ENCODE measurements at regions not wholly inside any gene's neighbourhood (a gene's known extent, or its start where the extent isn't known, plus 50 kb on each side); places are given as distances from the start of the nearest gene placed in this dataset.

DNA sequence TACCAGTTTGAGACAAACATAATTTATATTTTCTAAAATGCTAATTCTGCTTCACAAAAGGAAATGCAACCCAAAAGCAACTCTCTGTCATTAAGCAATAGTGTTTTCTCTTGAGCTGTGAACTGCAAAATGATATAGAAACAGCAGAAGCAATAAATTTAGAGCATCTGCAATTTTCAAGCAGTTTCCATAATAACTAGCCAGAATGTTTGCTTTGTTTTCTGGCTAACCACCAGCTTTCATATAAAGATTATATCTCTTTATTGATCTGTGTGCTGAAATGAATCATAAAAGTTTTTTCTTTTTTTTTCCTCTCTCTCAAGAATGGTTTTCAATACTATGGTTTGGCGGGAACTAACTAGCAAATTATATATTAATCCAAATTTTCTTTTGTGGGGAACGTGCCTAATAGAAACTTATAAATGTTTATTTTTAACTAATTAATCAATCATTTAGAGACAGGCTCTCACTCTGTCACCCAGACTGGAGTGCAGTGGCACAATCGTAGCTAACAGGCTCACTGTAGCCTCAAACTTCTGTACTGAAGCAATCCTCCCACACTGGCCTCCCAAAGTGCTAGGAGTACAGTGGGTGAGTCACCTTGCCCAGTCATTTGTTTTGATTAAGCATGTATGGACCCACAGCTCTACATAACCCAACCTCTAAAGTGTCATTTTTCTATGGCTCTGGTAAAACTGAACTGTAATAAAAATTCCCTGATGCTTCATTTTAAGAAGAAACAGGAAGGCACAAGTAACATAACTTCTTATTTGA is 830.1 kb upstream of the MGAT4C start:
- TF ChIP-seq, protein P1, sequence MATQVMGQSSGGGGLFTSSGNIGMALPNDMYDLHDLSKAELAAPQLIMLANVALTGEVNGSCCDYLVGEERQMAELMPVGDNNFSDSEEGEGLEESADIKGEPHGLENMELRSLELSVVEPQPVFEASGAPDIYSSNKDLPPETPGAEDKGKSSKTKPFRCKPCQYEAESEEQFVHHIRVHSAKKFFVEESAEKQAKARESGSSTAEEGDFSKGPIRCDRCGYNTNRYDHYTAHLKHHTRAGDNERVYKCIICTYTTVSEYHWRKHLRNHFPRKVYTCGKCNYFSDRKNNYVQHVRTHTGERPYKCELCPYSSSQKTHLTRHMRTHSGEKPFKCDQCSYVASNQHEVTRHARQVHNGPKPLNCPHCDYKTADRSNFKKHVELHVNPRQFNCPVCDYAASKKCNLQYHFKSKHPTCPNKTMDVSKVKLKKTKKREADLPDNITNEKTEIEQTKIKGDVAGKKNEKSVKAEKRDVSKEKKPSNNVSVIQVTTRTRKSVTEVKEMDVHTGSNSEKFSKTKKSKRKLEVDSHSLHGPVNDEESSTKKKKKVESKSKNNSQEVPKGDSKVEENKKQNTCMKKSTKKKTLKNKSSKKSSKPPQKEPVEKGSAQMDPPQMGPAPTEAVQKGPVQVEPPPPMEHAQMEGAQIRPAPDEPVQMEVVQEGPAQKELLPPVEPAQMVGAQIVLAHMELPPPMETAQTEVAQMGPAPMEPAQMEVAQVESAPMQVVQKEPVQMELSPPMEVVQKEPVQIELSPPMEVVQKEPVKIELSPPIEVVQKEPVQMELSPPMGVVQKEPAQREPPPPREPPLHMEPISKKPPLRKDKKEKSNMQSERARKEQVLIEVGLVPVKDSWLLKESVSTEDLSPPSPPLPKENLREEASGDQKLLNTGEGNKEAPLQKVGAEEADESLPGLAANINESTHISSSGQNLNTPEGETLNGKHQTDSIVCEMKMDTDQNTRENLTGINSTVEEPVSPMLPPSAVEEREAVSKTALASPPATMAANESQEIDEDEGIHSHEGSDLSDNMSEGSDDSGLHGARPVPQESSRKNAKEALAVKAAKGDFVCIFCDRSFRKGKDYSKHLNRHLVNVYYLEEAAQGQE (IDR thresholded peaks at IDR 0.05; ENCODE audit: borderline replicate concordance): no peak
- no peak for TF ChIP-seq POLR2AphosphoS5 (IDR thresholded peaks at IDR 0.05)
- TF ChIP-seq EZH2 (IDR thresholded peaks at IDR 0.05; ENCODE audit: borderline replicate concordance, insufficient read depth, low read length, poor library complexity, severe bottlenecking): no peak
- TF ChIP-seq SMC3 (conservative IDR thresholded peaks at IDR 0.05; ENCODE audit: poor library complexity): no peak
- no peak for TF ChIP-seq TAF1 (IDR thresholded peaks at IDR 0.05; ENCODE audit: low read depth)
- TF ChIP-seq RAD21 (conservative IDR thresholded peaks at IDR 0.05): no peak
- TF ChIP-seq MXI1 (conservative IDR thresholded peaks at IDR 0.05; ENCODE audit: poor library complexity, severe bottlenecking): no peak
- TF ChIP-seq, protein P2, sequence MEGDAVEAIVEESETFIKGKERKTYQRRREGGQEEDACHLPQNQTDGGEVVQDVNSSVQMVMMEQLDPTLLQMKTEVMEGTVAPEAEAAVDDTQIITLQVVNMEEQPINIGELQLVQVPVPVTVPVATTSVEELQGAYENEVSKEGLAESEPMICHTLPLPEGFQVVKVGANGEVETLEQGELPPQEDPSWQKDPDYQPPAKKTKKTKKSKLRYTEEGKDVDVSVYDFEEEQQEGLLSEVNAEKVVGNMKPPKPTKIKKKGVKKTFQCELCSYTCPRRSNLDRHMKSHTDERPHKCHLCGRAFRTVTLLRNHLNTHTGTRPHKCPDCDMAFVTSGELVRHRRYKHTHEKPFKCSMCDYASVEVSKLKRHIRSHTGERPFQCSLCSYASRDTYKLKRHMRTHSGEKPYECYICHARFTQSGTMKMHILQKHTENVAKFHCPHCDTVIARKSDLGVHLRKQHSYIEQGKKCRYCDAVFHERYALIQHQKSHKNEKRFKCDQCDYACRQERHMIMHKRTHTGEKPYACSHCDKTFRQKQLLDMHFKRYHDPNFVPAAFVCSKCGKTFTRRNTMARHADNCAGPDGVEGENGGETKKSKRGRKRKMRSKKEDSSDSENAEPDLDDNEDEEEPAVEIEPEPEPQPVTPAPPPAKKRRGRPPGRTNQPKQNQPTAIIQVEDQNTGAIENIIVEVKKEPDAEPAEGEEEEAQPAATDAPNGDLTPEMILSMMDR (IDR thresholded peaks at IDR 0.05; ENCODE audit: poor library complexity, severe bottlenecking): no peak
- no peak for TF ChIP-seq EP300 (conservative IDR thresholded peaks at IDR 0.05; ENCODE audit: poor library complexity, severe bottlenecking)
- Histone ChIP-seq H3K4me2 (ENCODE audit: low read length) (no peak overlapping the region), H3K79me2 (replicated peaks; ENCODE audit: insufficient read depth, low read length) (no peaks in the 10 kb centered on the region)

DNA sequence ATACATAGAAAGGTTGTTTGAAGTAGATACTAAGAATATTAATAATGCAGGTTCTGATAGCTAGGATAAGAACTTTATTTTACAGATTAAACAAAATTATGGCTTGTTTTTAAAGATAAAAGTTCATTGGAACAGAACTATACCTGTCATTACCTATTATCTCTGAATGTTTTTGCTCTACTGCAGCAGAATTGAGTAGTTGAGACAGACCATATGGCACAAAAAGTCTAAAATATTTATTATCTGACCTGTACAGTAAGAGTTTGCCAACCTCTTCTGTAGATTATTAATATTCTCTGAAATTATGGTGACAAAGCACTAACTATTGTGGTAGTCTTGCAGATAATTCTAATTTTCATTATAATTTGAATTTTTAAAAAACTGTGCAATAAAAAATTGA is 829.1 kb upstream of the MGAT4C start:
- no peak for TF ChIP-seq EP300 (conservative IDR thresholded peaks at IDR 0.05; ENCODE audit: poor library complexity, severe bottlenecking)
- no peak for TF ChIP-seq TAF1 (IDR thresholded peaks at IDR 0.05; ENCODE audit: low read depth)
- TF ChIP-seq, protein P1 (IDR thresholded peaks at IDR 0.05; ENCODE audit: borderline replicate concordance): no peak
- TF ChIP-seq, protein P2 (IDR thresholded peaks at IDR 0.05; ENCODE audit: poor library complexity, severe bottlenecking): no peak
- no peak for TF ChIP-seq EZH2 (IDR thresholded peaks at IDR 0.05; ENCODE audit: borderline replicate concordance, insufficient read depth, low read length, poor library complexity, severe bottlenecking)
- no peak for TF ChIP-seq MXI1 (conservative IDR thresholded peaks at IDR 0.05; ENCODE audit: poor library complexity, severe bottlenecking)
- no peak for TF ChIP-seq SMC3 (conservative IDR thresholded peaks at IDR 0.05; ENCODE audit: poor library complexity)
- TF ChIP-seq POLR2AphosphoS5 (IDR thresholded peaks at IDR 0.05): no peak
- Histone ChIP-seq H3K4me3 (ENCODE audit: low read length) (no peak overlapping the region), H3K9me3 (ENCODE audit: low read length) (no peaks in the 10 kb centered on the region), H3K9ac (ENCODE audit: low read length) (no peak overlapping the region), H3K4me2 (ENCODE audit: low read length) (no peak overlapping the region), H3K27ac (ENCODE audit: low read length) (no peak overlapping the region), H3K36me3 (ENCODE audit: insufficient read depth, low read length) (no peaks in the 10 kb centered on the region), H3K27me3 (ENCODE audit: insufficient read depth, low read depth, low read length) (no peaks in the 10 kb centered on the region), H3K79me2 (replicated peaks; ENCODE audit: insufficient read depth, low read length) (no peaks in the 10 kb centered on the region), H4K20me1 (ENCODE audit: insufficient read depth) (no peaks in the 10 kb centered on the region), H3K9me2 (ENCODE audit: insufficient read depth, low read length) (no peaks in the 10 kb centered on the region), H2AFZ (ENCODE audit: low read depth, low read length) (no peak overlapping the region), H3F3A (ENCODE audit: insufficient read depth, low read length, poor library complexity, severe bottlenecking) (no peaks in the 10 kb centered on the region)

More for the DNA sequence above, 830.1 kb upstream of the MGAT4C start:
- Histone ChIP-seq H3K27ac (ENCODE audit: low read length) (no peak overlapping the region), H3K4me3 (ENCODE audit: low read length) (no peak overlapping the region), H3K9ac (ENCODE audit: low read length) (no peak overlapping the region), H3F3A (ENCODE audit: insufficient read depth, low read length, poor library complexity, severe bottlenecking) (no peaks in the 10 kb centered on the region), H3K36me3 (ENCODE audit: insufficient read depth, low read length) (no peaks in the 10 kb centered on the region), H3K9me3 (ENCODE audit: low read length) (no peaks in the 10 kb centered on the region), H4K20me1 (ENCODE audit: insufficient read depth) (no peaks in the 10 kb centered on the region), H3K27me3 (ENCODE audit: insufficient read depth, low read depth, low read length) (no peaks in the 10 kb centered on the region), H3K9me2 (ENCODE audit: insufficient read depth, low read length) (no peaks in the 10 kb centered on the region), H2AFZ (ENCODE audit: low read depth, low read length) (no peak overlapping the region)

All from neural cell (in vitro differentiated cells).